Fibroblast of mammary gland (primary cell): ENCODE measurements at regions not wholly inside any gene's neighbourhood (a gene's known extent, or its start where the extent isn't known, plus 50 kb on each side); places are given as distances from the start of the nearest gene placed in this dataset.

Experiments used
- DNase-seq: peaks from one replicate; pipeline ENCODE4 v3.0.0-alpha.2; 2010; ENCODE audit warnings: low read depth
- H3K4me3 ChIP-seq: 2 replicates; pipeline ENCODE4 v1.5.1; 2011; ENCODE audit warnings: low read depth, mild to moderate bottlenecking, low read length, moderate library complexity; ENCODE audit not compliant: control insufficient read depth
- TF ChIP-seq, protein P1 (sequence below): conservative IDR thresholded peaks from 2 replicates; pipeline ENCODE4 v1.5.1; 2011; ENCODE audit warnings: low read depth, low read length, inconsistent platforms; ENCODE audit not compliant: control insufficient read depth, insufficient read depth

DNA sequence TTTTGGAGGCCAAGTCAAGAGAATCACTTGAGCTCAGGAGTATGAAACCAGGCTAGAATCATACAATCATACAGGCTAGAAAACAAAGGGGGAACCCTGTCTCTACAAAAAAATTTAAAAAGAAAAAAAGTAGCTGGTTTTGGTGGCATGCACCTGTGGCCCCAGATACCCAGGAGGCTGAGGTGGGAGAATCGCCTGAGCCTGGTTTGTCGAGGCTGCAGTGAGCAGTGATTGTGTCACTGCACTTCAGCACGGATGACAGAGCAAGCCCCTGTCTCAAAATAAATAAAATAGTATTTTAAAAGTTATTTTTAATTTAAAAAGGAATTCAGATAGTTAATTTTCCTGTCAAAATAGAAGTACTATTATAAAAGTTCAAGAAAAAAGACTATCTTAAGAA, 369.1 kb upstream of the SLITRK5 start:
- no peak overlapping the region for H3K4me3 ChIP-seq
- no peak for DNase-seq
- TF ChIP-seq, protein P1, sequence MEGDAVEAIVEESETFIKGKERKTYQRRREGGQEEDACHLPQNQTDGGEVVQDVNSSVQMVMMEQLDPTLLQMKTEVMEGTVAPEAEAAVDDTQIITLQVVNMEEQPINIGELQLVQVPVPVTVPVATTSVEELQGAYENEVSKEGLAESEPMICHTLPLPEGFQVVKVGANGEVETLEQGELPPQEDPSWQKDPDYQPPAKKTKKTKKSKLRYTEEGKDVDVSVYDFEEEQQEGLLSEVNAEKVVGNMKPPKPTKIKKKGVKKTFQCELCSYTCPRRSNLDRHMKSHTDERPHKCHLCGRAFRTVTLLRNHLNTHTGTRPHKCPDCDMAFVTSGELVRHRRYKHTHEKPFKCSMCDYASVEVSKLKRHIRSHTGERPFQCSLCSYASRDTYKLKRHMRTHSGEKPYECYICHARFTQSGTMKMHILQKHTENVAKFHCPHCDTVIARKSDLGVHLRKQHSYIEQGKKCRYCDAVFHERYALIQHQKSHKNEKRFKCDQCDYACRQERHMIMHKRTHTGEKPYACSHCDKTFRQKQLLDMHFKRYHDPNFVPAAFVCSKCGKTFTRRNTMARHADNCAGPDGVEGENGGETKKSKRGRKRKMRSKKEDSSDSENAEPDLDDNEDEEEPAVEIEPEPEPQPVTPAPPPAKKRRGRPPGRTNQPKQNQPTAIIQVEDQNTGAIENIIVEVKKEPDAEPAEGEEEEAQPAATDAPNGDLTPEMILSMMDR: no peak

DNA sequence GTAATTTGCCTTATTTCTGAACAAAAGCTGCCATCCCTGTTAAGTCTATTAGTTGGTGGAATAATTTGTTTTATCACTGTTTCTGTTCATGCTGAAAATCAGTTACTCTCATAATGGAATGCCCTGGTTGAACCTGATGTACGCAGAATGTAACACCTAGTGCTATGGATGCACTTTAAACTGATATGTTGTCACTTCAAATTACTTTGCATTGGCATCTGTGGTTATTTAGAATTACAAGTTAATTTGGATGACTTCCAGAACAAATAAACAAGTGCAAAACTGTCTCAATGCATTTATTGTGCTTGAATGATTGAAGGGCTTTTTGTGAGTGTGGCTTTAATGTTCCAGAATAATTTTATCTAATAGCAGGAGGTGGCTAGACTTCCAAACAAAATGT, 368.2 kb upstream of the SLITRK5 start:
- DNase-seq: no peak
- H3K4me3 ChIP-seq: no peak overlapping the region
- TF ChIP-seq, protein P1: no peak

DNA sequence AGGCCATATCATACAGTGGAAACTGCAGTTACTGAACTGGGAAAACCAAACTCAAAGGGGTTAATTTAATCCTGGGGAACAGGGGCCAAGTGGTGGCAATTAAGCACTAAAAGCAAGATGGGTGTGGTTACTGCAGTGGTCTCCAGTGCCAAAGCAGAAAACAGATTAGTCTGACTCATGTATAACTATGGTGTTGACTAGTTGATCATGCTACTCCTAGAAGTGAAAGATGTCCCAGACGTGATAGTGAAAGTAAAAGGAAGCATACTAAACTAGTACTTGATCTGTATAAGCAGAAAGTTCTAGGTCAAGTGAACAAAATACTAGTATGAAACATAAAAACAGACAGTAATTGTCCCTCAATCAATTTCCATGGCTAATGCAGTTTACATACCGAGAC, 360.0 kb upstream of the SLITRK5 start:
- TF ChIP-seq, protein P1: no peak
- H3K4me3 ChIP-seq: no peak overlapping the region
- DNase-seq: no peak

DNA sequence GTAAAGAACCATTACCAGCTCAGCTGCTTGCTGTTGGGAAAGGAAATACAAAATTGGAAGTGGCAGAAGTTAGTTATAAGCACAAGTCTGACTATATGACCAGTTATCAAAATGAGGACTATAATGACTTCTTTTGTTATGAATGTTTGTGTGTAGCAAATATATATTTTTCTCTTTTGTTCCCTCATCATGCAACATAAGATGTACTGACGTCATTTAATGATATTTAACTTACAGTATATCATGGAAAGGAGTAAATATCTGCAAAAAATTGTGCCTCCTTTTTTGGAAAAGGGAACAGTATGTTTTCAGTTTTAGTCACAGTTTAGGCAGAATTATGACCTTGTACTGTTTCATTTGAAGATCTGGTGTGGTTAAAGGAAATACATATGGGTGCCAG, 356.3 kb upstream of the SLITRK5 start:
- DNase-seq: no peak
- TF ChIP-seq, protein P1: no peak
- H3K4me3 ChIP-seq: no peak overlapping the region

DNA sequence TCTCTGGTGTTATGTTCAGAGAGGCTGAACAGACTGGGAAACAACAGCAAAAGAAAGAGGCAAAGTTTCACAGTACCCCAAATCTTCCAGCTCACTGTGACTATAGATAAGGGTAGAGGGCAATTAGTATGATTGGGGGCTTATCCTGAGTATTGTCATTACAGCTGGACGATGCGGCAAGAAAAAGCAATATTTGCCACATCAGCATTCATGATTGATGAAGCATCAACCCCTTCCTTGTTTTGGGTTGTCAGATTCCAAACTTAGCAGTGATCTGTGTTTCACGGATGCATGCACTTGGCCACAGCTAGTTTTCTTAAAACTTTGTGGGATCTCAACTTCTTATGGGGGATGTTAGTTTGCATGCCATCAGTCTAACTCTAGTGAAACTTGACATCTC, 348.8 kb upstream of the SLITRK5 start:
- TF ChIP-seq, protein P1: no peak
- no peak overlapping the region for H3K4me3 ChIP-seq
- no peak for DNase-seq

DNA sequence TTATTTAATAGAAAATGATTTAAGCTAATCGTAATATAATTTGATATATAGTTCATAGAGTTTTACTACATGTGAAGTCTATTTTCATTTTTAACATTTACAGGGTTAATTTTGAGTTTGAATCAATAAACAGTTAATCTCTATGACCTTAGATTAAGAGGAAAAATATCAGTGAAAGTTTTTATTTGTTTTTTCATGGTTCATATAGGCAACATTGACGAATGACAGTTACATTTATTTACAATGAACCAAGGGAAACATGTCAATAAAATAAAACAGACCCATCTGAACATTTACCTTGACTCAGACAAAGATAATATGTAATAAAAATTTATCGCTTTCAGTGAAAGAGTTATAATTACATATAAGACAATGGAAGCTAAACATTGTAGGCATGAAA, 346.6 kb upstream of the SLITRK5 start:
- no peak overlapping the region for H3K4me3 ChIP-seq
- DNase-seq: no peak
- TF ChIP-seq, protein P1: no peak

DNA sequence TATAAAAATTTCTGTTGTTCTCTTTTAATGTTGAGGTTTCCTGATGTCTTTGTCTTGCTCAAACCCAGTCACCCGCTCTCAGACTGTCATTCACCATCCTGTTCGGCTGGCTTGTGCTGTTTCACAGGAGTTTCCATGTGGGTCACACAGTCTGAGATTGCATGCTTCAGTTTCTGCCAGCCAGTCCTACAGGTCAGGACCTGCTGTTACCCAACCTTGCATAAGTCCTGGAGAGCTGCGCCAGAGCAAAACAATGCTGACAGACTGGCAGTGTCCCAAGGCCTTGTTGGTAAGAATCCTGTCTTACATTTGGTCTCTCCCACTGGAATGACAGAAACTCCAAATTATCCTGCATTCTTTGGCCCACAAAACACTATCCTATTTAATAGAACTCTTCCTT, 340.0 kb upstream of the SLITRK5 start:
- no peak for DNase-seq
- TF ChIP-seq, protein P1: no peak
- H3K4me3 ChIP-seq: no peak overlapping the region
